HG02798 (cell line): ENCODE measurements at regions not wholly inside any gene's neighbourhood (a gene's known extent, or its start where the extent isn't known, plus 50 kb on each side); places are given as distances from the start of the nearest gene placed in this dataset.

Experiments
- ATAC-seq: cut with Tn5 transposase; IDR thresholded peaks from one replicate; pipeline ENCODE4 v1.9.1; 2021; ENCODE audit warnings: mild to moderate bottlenecking; ENCODE audit not compliant: unreplicated experiment, poor library complexity

DNA sequence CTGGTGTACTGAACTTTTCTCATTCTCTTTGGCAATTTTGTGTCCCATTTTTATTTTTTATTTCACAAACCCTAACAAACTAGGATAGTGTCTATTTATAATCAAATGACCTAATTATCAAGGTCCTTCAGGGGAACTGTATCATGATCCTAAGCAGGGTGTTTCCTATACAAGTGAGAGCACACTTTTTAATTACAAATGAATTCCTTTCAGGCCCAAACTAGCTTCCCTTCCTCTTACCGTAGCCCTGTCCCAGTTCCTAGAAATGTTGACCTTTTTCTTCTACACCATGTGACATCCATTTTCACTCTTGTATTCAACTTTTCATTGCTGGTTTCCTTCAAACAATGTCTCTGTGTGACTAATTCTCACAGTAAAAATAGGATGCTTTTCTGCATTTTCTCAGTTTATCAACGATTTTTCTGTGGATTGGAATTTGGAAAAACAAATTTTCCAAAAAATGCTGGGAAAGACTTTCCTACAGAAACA, 411.4 kb downstream of the CCDC91 start:
- ATAC-seq = no peak

GRCh38 chr12:28602786-28603185, 412.5 kb downstream of the CCDC91 start:
- no peak for ATAC-seq

GRCh38 chr12:28603239-28603638, 413.0 kb downstream of the CCDC91 start:
- ATAC-seq = no peak

DNA sequence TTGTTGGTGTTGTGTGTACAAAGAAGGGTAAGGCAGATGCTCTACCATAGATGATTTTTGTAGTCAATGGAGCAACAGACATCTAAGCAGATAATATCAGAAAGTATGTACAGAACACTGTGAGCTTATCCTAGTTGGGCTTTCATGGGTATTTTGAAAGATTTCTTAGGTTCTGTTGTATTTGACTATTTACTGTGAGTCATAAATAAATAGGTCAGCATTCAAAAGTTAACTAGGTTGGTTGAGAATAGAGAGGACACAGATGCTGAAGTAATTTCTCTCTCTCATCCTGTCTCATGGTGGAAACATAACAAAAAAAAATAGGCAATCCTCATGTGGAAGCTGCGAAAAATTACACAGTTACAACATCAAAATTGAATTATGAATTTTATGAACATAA, 413.5 kb downstream of the CCDC91 start:
- no peak for ATAC-seq

DNA sequence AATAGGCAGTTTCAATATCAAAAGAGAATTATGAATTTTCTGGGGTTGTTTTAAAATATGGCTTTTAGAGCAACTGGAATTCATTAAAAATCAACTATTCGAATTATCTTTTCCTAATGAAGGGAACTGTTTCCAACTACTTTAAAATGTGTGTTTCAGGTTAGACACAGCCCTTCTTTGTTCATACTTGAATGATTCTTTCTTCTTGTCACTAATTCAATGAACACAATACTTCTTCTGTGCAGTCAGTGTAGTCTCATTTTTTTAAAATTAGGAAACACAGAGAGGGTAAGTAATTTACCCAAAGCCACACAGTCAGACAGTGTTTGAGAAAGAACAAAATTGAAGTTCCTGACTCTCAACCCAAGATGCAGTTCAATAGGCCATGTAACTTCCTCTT, 414.0 kb downstream of the CCDC91 start:
- ATAC-seq = no peak

GRCh38 chr12:28606967-28607557, 416.8 kb downstream of the CCDC91 start:
- no peak for ATAC-seq

DNA sequence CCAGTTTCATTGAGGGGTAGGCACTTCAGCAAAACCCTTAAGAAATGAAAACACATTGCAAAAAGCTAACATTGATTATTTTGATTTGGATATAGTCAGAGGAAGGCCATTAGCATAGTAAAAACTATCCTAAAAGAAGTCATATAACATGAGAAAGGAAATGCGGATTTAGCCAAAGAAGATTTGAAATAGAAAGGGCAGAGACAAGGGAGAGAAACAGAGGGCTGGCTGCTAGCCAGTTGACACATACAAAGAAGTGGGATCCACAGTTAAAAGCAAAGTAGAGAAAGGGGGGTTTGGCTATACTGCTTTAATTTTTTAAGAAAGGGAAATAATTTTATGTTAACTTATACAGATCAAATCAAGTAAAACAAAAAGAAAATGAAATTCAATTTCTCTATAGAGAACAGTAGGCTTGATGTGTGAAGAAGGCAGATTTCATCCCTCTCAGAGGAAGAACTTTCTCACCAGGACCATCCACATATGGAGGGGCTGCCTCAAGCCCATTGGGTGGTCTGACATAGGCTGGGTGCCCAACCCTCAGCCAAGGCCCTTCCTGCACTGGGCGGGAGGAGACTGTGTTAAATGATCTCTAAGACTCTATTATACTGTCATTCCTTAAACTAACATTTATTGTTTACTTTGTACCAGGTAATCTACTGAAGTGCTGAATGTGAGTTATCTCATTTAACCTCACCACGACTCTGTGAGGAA, 420.3 kb downstream of the CCDC91 start:
- ATAC-seq = no peak

DNA sequence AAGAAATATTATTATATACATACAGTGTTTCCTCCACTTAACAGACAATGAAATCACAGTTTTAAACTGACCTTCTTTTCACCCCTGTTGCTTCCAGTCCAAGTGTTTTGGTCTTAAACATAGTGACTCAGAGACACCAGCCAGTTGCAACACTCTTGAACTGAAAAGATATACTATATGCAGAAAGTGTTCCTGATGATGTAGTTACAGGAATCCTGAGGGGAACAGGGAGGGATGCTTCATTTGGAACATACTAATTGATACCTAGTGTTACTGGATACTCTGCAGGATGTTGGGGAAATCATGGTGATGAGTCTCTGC, 420.8 kb downstream of the CCDC91 start:
- no peak for ATAC-seq

DNA sequence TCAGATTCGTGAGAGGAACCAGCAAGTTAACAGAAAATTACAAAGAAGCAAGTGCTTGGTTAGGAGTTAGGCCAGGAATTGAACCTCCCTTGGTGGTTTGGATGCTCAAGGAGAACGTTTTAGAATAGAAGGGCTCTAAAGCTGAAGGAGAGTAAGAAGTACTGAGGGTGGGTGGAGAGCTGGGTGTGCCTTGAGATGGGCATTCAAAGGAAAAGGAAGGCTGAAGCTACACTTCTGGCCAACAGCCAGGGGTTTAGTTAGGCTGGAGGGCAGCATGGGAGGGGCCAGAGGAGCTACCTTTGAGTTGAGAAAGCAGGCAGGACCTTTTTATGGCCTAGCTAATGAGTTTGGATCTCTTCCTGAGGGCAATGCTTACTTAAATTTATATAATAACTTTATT, 421.2 kb downstream of the CCDC91 start:
- ATAC-seq = no peak

DNA sequence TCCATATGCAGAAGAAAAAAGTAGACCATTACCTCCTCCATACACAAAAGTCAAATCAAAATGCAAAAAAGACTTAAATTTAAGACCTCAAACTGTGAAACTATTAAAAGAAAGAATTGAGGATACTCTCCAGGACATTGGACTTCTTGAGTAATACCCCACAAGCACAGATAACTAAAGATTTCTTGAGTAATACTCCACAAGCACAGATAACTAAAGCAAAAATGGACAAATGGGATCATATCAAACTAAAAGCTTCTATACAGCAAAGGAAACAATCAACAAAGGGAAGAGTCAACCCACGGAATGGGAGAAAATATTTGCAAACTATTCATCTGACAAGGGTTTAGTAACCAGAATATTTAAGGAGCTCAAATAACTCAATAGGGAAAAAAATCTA, 427.9 kb downstream of the CCDC91 start:
- ATAC-seq = no peak

- ATAC-seq = no peak
These were observed 428.5 kb downstream of the CCDC91 start for GRCh38 chr12:28618772-28619171.

DNA sequence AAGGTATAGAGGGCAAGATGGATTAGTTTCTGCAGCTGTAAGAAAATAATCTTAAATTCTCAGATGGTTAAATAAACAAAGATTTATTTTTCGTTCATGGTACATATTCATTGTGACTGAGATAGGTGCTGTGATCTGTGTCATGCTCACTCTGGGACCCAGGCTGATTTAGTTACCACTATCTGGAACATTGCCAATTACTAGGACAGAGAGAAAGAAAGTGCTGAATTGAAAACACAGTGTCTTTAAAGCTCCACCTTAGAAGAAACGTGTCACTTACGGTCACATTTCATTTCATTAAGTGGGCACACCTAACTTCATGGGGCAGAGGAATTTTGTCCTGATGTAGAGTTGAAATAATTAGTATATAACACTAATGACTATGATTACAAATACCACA, 430.0 kb downstream of the CCDC91 start:
- no peak for ATAC-seq

- no peak for ATAC-seq
These were observed 432.1 kb downstream of the CCDC91 start for GRCh38 chr12:28622406-28622805.

DNA sequence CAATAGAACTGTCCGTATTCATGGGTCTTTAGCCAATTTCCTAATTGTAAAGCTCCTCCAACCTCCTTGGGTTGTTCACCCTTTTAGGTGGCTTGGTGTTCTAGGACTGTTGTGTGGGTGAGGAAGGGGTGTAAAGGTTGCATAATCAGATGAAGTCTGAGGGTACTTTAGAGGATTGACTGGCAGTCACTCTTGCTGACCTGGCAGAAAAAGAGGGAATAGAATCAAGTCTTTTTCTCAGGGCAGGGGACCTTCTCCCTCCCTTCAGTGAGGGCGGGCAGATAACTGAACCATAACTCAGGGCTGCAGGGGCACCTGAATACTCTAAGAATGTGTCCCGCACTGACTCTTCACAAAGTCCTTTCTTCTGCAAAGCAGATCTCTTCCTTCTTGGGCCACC, 436.2 kb downstream of the CCDC91 start:
- no peak for ATAC-seq

GRCh38 chr12:28629691-28630090, 439.4 kb downstream of the CCDC91 start:
- no peak for ATAC-seq

GRCh38 chr12:28631831-28632230, 441.6 kb downstream of the CCDC91 start:
- ATAC-seq = no peak

DNA sequence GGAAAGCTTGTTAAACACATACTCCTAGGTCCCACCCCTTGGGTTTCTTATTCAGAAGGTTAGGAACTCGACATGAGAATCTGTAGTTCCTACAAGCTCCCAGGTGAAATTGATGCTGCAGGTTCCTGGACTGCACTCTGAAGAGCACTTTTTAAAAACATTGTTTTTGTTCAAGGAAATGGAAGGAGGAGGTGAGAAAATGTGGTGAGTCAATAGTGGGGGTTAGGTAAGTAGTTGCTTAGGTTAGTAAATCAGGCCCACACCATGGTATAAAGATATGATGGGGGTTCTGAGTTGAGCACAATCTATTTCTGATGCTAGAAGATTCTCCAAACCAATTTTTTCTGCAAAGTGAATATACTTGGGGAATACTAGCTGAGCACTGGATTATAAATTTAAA, 450.3 kb downstream of the CCDC91 start:
- ATAC-seq = no peak

DNA sequence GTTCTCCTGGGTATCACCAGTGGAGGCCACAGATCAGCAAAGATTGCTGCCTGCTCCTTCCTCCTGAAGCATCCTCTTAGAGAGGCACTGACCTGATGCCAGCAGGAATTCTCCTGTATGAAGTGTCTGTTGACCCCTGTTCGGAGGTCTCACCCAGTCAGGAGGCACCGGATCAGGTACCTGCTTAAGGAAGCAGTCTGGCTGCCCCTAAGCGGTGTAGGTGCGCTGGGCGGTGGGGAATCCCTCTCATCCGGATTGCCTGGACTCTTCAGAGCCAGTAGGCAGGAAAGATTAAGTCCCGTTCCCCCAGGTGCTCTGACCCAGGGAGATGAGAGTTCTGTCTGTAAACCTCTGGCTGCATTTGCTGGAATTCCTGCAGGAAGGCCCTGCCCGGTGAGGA, 455.2 kb downstream of the CCDC91 start:
- no peak for ATAC-seq

DNA sequence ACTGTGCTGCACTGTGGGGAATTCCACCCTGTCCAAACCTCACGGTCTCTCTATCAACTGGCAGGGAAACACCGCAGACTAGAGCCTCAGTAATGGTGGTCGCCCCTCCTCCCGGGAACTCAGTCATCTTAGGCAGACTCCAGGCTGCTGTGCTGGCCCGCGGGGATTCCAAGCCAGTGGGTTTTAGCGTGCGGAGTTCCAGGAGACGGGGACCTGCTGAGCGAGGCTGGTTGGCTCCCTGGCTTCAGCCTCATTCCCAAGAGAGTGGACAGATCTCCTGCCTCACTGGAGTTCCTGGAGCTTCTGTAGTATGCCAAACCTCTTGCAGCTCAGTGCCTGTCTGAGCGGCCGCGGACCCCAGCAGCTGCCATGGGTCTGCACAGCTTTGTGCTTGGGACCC, 455.6 kb downstream of the CCDC91 start:
- no peak for ATAC-seq

GRCh38 chr12:28650906-28651305, 460.6 kb downstream of the CCDC91 start:
- no peak for ATAC-seq

DNA sequence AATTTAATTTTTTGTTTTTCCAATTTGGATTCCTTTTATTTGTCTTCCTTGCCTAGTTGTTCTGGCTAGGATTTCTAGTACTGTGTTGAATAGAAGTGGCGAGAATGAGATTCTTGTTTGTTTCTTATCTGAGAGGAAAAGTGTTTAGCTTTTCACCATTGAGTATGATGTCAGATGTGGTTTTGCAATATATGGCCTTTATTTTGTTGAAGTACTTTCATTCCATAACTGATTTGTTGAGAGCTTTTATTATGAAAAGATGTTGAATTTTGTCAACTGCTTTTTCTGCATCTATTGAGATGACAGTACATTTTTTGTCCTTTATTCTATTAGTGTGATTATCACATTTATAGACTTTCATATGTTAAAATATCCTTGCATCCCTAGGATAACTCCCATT, 462.0 kb downstream of the CCDC91 start:
- ATAC-seq = no peak

GRCh38 chr12:28681980-28682379, 467.1 kb upstream of the FAR2 start:
- no peak for ATAC-seq
